SK-N-SH (cell line): ENCODE measurements at regions not wholly inside any gene's neighbourhood (a gene's known extent, or its start where the extent isn't known, plus 50 kb on each side); places are given as distances from the start of the nearest gene placed in this dataset.

Experiments
- CTCF ChIA-PET: fragments of 300-600, 350-600 bp; formaldehyde crosslinking; extraction: SDS; loops from one replicate; lab custom pipeline; 2021; lab: Yijun Ruan, JAX
- POLR2A ChIA-PET: fragments of 350-600 bp; sonication (Branson Sonifier 250); formaldehyde crosslinking; extraction: SDS; loops from one replicate; lab custom pipeline; 2020; ENCODE audit warnings: antibody characterized with exemption, inconsistent platforms; lab: Yijun Ruan, JAX
- DNase-seq: peaks from one replicate; pipeline ENCODE4 v3.0.0; 2012
- H2AFZ ChIP-seq: fragments of 200-600 bp; sonication (generic); 2 replicates; pipeline ENCODE4 v1.8.1; 2016; ENCODE audit warnings: antibody characterized with exemption, mild to moderate bottlenecking, low read depth
- H3F3A ChIP-seq: fragments of 200-600 bp; sonication (generic); replicated peaks from 2 replicates; pipeline ENCODE3; 2016; ENCODE audit warnings: antibody characterized with exemption, mild to moderate bottlenecking; ENCODE audit not compliant: insufficient read depth
- H3K27ac ChIP-seq, 2 experiments: fragments of 200-500 bp in 1 of 2; fragments of 200-600 bp in 1 of 2; sonication (Bioruptor generic) in 1 of 2; sonication (generic), shearing (Covaris generic) in 1 of 2; 2 replicates each; pipeline versions ENCODE4 v1.5.1 to v1.6.1; 2014 to 2016; ENCODE audit warnings: low read depth in 2 of 2, inconsistent platforms in 1 of 2, low read length in 1 of 2, mild to moderate bottlenecking in 1 of 2, mixed read lengths in 1 of 2
- H3K27me3 ChIP-seq: fragments of 200-600 bp; sonication (generic), shearing (Covaris generic); 2 replicates; pipeline ENCODE4 v1.6.1; 2016; ENCODE audit warnings: mixed run types; ENCODE audit not compliant: insufficient read depth
- H3K36me3 ChIP-seq, 2 experiments: fragments of 200-500 bp in 1 of 2; fragments of 200-600 bp in 1 of 2; sonication (Bioruptor generic) in 1 of 2; sonication (generic) in 1 of 2; replicated peaks in 1 of 2; 2 replicates each; pipeline versions ENCODE3 to v1.5.1; 2014 to 2016; ENCODE audit warnings: low read length in 1 of 2, mild to moderate bottlenecking in 1 of 2; ENCODE audit not compliant: insufficient read depth in 2 of 2, control insufficient read depth in 1 of 2
- H3K4me1 ChIP-seq, 2 experiments: fragments of 200-500 bp in 1 of 2; fragments of 200-600 bp in 1 of 2; sonication (Bioruptor generic) in 1 of 2; sonication (generic), shearing (Covaris generic) in 1 of 2; 2 replicates each; pipeline versions ENCODE4 v1.5.1 to v1.6.1; 2014 to 2016; ENCODE audit warnings: low read depth in 1 of 2, low read length in 1 of 2, mixed run types in 1 of 2; ENCODE audit not compliant: insufficient read depth in 2 of 2, control insufficient read depth in 1 of 2
- H3K4me2 ChIP-seq: fragments of 200-600 bp; sonication (generic), shearing (Covaris generic); 2 replicates; pipeline ENCODE4 v1.6.1; 2017; ENCODE audit warnings: mixed run types
- H3K4me3 ChIP-seq, 2 experiments: fragments of 200-500 bp in 1 of 2; fragments of 200-600 bp in 1 of 2; sonication (Bioruptor generic) in 1 of 2; sonication (generic), shearing (Covaris generic) in 1 of 2; 2 replicates each; pipeline versions ENCODE4 v1.5.1 to v1.8.1; 2014 to 2016; ENCODE audit warnings: low read depth in 2 of 2, inconsistent platforms in 1 of 2, low read length in 1 of 2, mild to moderate bottlenecking in 1 of 2, mixed read lengths in 1 of 2, moderate library complexity in 1 of 2
- H3K79me2 ChIP-seq: fragments of 200-600 bp; sonication (generic); 2 replicates; pipeline ENCODE4 v1.8.1; 2017; ENCODE audit warnings: mild to moderate bottlenecking; ENCODE audit not compliant: insufficient read depth
- H3K9ac ChIP-seq: fragments of 200-600 bp; sonication (generic); 2 replicates; pipeline ENCODE4 v1.6.1; 2017; ENCODE audit warnings: mixed run types
- H3K9me2 ChIP-seq: fragments of 200-600 bp; sonication (generic); 2 replicates; pipeline ENCODE4 v1.6.1; 2017; ENCODE audit warnings: mixed run types
- H3K9me3 ChIP-seq: fragments of 200-600 bp; sonication (generic); 2 replicates; pipeline ENCODE4 v1.6.1; 2017; ENCODE audit warnings: mixed run types, mild to moderate bottlenecking, moderate library complexity
- H4K20me1 ChIP-seq: fragments of 200-600 bp; sonication (generic); 2 replicates; pipeline ENCODE4 v1.6.1; 2017; ENCODE audit warnings: mild to moderate bottlenecking, mixed run types; ENCODE audit not compliant: insufficient read depth
- JUND ChIP-seq: IDR thresholded peaks from 2 replicates; pipeline ENCODE4 v1.4.0; 2012
- MXI1 ChIP-seq: IDR thresholded peaks from 2 replicates; pipeline ENCODE4 v1.6.1; 2012; ENCODE audit warnings: mild to moderate bottlenecking, low read depth, low read length, improper control_type of control experiment
- NFIC ChIP-seq: IDR thresholded peaks from 2 replicates; pipeline ENCODE4 v1.4.0; 2012; ENCODE audit warnings: borderline replicate concordance
- NRF1 ChIP-seq: IDR thresholded peaks from 2 replicates; pipeline ENCODE4 v1.6.1; 2012; ENCODE audit warnings: low read depth, mild to moderate bottlenecking, low read length
- RAD21 ChIP-seq: IDR thresholded peaks from 2 replicates; pipeline ENCODE4 v1.6.1; 2012; ENCODE audit warnings: mild to moderate bottlenecking, low read length
- RXRA ChIP-seq: IDR thresholded peaks from 2 replicates; pipeline ENCODE4 v1.4.0; 2012; ENCODE audit warnings: low read depth, mild to moderate bottlenecking, borderline replicate concordance
- TAF1 ChIP-seq: IDR thresholded peaks from 2 replicates; pipeline ENCODE4 v1.6.1; 2012; ENCODE audit warnings: low read depth, mild to moderate bottlenecking, low read length, moderate library complexity, borderline replicate concordance
- TCF12 ChIP-seq: IDR thresholded peaks from 2 replicates; pipeline ENCODE4 v1.4.0; 2012
- YY1 ChIP-seq: IDR thresholded peaks from 2 replicates; pipeline ENCODE4 v1.4.0; 2012; ENCODE audit warnings: low read depth, mild to moderate bottlenecking
- WGBS: methylation state at CpG from one replicate; pipeline ENCODE4 v1.1.6; 2017; ENCODE audit warnings: low lambda C conversion rate; 5-methylcytosine and 5-hydroxymethylcytosine counted together
- TF ChIP-seq, protein P1 (sequence below): IDR thresholded peaks from 2 replicates; pipeline ENCODE4; 2012
- TF ChIP-seq, protein P2 (sequence below): fragments of 150-350 bp; IDR thresholded peaks from 2 replicates; pipeline ENCODE4 v1.6.1; 2016; ENCODE audit warnings: mild to moderate bottlenecking, low read depth, low read length
- TF ChIP-seq, protein P3 (sequence below): fragments of 150-350 bp; IDR thresholded peaks from 2 replicates; pipeline ENCODE4 v1.6.1; 2017; ENCODE audit warnings: antibody characterized with exemption, low read length, low read depth, borderline replicate concordance

DNA sequence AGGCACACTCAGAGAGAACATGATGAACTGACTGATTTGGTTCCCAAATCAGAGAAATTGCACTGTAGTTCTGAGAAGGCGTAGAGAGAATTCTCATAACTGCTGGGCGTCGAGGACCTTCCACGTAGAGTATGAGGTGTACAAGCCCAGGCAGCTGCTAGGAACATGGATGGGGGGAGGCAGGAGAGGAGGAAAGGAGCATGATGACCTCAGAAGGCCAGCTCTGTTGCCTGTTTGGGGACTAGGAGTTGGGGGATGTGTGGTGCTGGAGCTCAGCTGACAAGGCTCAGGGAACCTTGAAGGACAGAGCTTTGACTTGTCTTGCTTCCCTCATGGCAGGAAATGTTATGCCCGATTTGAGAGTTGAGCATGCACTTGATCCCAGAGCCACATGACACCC lies 485.4 kb downstream of the IRX1 start (continued):
- no peak for TF ChIP-seq RAD21
- no peak for TF ChIP-seq NRF1
- TF ChIP-seq JUND = no peak
- no peak for TF ChIP-seq NFIC
- TF ChIP-seq, protein P1, sequence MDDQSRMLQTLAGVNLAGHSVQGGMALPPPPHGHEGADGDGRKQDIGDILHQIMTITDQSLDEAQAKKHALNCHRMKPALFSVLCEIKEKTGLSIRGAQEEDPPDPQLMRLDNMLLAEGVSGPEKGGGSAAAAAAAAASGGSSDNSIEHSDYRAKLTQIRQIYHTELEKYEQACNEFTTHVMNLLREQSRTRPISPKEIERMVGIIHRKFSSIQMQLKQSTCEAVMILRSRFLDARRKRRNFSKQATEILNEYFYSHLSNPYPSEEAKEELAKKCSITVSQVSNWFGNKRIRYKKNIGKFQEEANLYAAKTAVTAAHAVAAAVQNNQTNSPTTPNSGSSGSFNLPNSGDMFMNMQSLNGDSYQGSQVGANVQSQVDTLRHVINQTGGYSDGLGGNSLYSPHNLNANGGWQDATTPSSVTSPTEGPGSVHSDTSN = no peak
- TF ChIP-seq, protein P2, sequence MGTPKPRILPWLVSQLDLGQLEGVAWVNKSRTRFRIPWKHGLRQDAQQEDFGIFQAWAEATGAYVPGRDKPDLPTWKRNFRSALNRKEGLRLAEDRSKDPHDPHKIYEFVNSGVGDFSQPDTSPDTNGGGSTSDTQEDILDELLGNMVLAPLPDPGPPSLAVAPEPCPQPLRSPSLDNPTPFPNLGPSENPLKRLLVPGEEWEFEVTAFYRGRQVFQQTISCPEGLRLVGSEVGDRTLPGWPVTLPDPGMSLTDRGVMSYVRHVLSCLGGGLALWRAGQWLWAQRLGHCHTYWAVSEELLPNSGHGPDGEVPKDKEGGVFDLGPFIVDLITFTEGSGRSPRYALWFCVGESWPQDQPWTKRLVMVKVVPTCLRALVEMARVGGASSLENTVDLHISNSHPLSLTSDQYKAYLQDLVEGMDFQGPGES = no peak
- TF ChIP-seq, protein P3, sequence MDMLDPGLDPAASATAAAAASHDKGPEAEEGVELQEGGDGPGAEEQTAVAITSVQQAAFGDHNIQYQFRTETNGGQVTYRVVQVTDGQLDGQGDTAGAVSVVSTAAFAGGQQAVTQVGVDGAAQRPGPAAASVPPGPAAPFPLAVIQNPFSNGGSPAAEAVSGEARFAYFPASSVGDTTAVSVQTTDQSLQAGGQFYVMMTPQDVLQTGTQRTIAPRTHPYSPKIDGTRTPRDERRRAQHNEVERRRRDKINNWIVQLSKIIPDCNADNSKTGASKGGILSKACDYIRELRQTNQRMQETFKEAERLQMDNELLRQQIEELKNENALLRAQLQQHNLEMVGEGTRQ = no peak
- TF ChIP-seq, all 33 proteins: peak for 0

DNA sequence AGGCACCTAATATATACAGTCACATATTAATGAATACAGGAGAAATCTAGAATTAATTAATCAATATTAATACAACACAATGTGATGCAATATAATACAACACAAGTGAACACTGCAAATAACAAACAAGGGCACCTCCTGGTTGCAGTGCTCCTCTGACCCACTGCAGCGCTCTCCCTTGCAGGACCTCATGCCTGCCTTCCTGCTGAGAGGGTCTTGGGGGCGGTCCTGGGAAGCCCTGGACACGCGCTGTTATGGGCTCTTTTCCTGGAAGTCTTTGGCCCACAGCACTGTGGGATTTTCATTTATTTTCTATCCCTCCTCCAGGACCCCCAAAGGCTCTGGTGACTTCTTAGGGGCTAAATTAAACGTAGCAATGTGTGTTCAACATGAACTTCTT lies 485.8 kb downstream of the IRX1 start:
- Histone ChIP-seq H3K79me2 (no peaks in the 10 kb centered on the region), H3K4me1 (no peaks in the 10 kb centered on the region), H3K9me3 (no peaks in the 10 kb centered on the region), H3K36me3 (no peaks in the 10 kb centered on the region), H3K9ac (no peak overlapping the region), H3K27ac (no peak overlapping the region), H3K27me3 (no peaks in the 10 kb centered on the region), H4K20me1 (no peaks in the 10 kb centered on the region), H2AFZ (no peak overlapping the region), H3F3A (no peaks in the 10 kb centered on the region)
- no peak for DNase-seq
- CTCF ChIA-PET = no interaction called here
- POLR2A ChIA-PET = no interaction called here
- no peak for TF ChIP-seq RAD21
- TF ChIP-seq MXI1 = no peak
- TF ChIP-seq TAF1 = no peak
- TF ChIP-seq TCF12 = no peak
- TF ChIP-seq, all 33 proteins: peak for 0
- Histone ChIP-seq H3K4me3 (no peak overlapping the region), H3K9me2 (no peaks in the 10 kb centered on the region), H3K4me2 (no peak overlapping the region)
- 19% methylated on average over 5 of the region's 5 CpGs for WGBS

DNA sequence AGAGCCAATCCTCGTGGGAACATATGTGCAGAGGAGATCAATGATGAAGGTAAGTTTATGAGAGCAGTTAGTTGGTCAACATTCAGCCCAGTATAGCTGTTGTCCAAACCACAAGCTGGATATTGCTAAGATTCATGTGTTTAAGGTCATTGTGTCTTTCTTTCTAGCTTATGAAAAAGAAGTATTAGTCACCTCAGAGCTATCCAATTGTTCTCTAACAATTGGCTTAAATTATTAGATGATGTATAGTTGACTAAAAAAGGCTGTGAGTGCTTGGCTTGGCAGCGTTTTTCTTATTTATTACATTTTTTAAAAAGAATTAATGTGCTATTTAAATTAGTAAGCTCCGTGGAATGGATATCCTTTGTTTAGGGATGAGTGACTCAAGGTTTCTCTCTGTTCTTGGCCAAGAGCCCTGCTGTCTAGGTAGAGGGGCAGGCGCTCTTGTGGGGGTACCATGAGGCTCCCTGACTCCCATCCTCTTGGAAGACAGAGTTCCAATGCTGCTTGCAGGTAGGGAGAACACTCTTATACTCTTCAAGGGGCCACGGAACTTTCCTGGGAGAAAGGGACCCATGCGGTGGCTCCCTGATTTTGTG lies 487.4 kb downstream of the IRX1 start:
- DNase-seq = no peak

More for the DNA sequence above, 487.4 kb downstream of the IRX1 start:
- H3F3A ChIP-seq = no peaks in the 10 kb centered on the region
- WGBS = 1% methylated on average over 4 of the region's 6 CpGs
- H3K4me2 ChIP-seq = no peak overlapping the region
- no peaks in the 10 kb centered on the region for H3K9me2 ChIP-seq
- H3K27ac ChIP-seq = no peak overlapping the region
- H3K4me1 ChIP-seq = no peaks in the 10 kb centered on the region
- TF ChIP-seq NFIC (no peak), RXRA (no peak), YY1 (no peak)
- no peaks in the 10 kb centered on the region for H4K20me1 ChIP-seq
- no peaks in the 10 kb centered on the region for H3K36me3 ChIP-seq
- ChIA-PET CTCF (no interaction called here), POLR2A (no interaction called here)
- H3K9ac ChIP-seq = no peak overlapping the region
- no peaks in the 10 kb centered on the region for H3K27me3 ChIP-seq
- H3K4me3 ChIP-seq = no peak overlapping the region
- no peak overlapping the region for H2AFZ ChIP-seq
- H3K79me2 ChIP-seq = no peaks in the 10 kb centered on the region
- H3K9me3 ChIP-seq = no peaks in the 10 kb centered on the region
